Adipocyte (in vitro differentiated cells): ENCODE measurements at regions not wholly inside any gene's neighbourhood (a gene's known extent, or its start where the extent isn't known, plus 50 kb on each side); places are given as distances from the start of the nearest gene placed in this dataset.
"Not testable (repeated sequence)": the region's sequence is repeated elsewhere in the genome, so short reads cannot be mapped to it uniquely, and the experiment has no call there.

ENCODE experiments used
- DNase-seq: peaks from one replicate; pipeline ENCODE4 v3.0.0-alpha.2; 2015; ENCODE audit warnings: low read depth
- H3K27me3 ChIP-seq: replicated peaks from 2 replicates; pipeline ENCODE4 v1.7.0; 2013; ENCODE audit warnings: mild to moderate bottlenecking, low read length, moderate library complexity; ENCODE audit not compliant: control insufficient read depth, insufficient read depth
- H3K36me3 ChIP-seq: 2 replicates; pipeline ENCODE4 v1.7.0; 2013; ENCODE audit warnings: low read length, mild to moderate bottlenecking, moderate library complexity; ENCODE audit not compliant: control insufficient read depth, insufficient read depth, severe bottlenecking
- H3K4me1 ChIP-seq: 2 replicates; pipeline ENCODE4 v1.7.0; 2013; ENCODE audit warnings: mild to moderate bottlenecking, low read length, moderate library complexity; ENCODE audit not compliant: control insufficient read depth, insufficient read depth
- H3K4me3 ChIP-seq: 2 replicates; pipeline ENCODE4 v1.7.0; 2013; ENCODE audit warnings: mild to moderate bottlenecking, low read length, moderate library complexity
- H3K9ac ChIP-seq: 2 replicates; pipeline ENCODE4 v1.7.0; 2013; ENCODE audit warnings: mild to moderate bottlenecking, low read length, moderate library complexity
- H3K9me3 ChIP-seq: 2 replicates; pipeline ENCODE4 v1.7.0; 2013; ENCODE audit warnings: mild to moderate bottlenecking, low read length, moderate library complexity; ENCODE audit not compliant: control insufficient read depth

GRCh38 chr7:113030489-113030888 lies 56.1 kb downstream of the GPR85 start:
- Histone ChIP-seq H3K4me1 (no peaks in the 10 kb centered on the region), H3K36me3 (no peaks in the 10 kb centered on the region), H3K27me3 (no peaks in the 10 kb centered on the region), H3K9me3 (no peaks in the 10 kb centered on the region), H3K4me3 (no peak overlapping the region), H3K9ac (no peak overlapping the region)
- no peak for DNase-seq

GRCh38 chr7:113026941-113027340 lies 59.7 kb downstream of the GPR85 start:
- Histone ChIP-seq H3K27me3 (no peaks in the 10 kb centered on the region), H3K9me3 (peaks cover 7% of the 10 kb centered on the region), H3K36me3 (no peaks in the 10 kb centered on the region), H3K4me1 (no peaks in the 10 kb centered on the region), H3K4me3 (no peak overlapping the region), H3K9ac (no peak overlapping the region)
- peak; percentile 64 for DNase-seq

- H3K36me3 ChIP-seq, H3K4me3 ChIP-seq, H3K27me3 ChIP-seq, H3K4me1 ChIP-seq, DNase-seq, H3K9ac ChIP-seq: not testable (repeated sequence)
- H3K9me3 ChIP-seq, result peaks cover 12% of the 10 kb centered on the region
Measured at GRCh38 chr7:113017144-113017857, 69.3 kb downstream of the GPR85 start.

- no peak overlapping the region for H3K9ac ChIP-seq
- peak; percentile 81 for DNase-seq
- H3K27me3 ChIP-seq, result no peaks in the 10 kb centered on the region
- no peak overlapping the region for H3K4me3 ChIP-seq
- H3K9me3 ChIP-seq, result peaks cover 7% of the 10 kb centered on the region
- no peaks in the 10 kb centered on the region for H3K4me1 ChIP-seq
- no peaks in the 10 kb centered on the region for H3K36me3 ChIP-seq
Measured at GRCh38 chr7:113015034-113015645, 71.5 kb downstream of the GPR85 start.

GRCh38 chr7:113013761-113014449 lies 72.7 kb downstream of the GPR85 start:
- Histone ChIP-seq H3K4me1 (no peaks in the 10 kb centered on the region), H3K4me3 (no peak overlapping the region)
- DNase-seq, result no peak

GRCh38 chr7:113012862-113013261 lies 73.8 kb downstream of the GPR85 start:
- not testable (repeated sequence) for H3K9ac ChIP-seq, H3K4me1 ChIP-seq, H3K36me3 ChIP-seq, H3K27me3 ChIP-seq, H3K9me3 ChIP-seq, H3K4me3 ChIP-seq, DNase-seq

More at GRCh38 chr7:113013761-113014449, 72.7 kb downstream of the GPR85 start:
- Histone ChIP-seq H3K27me3 (no peaks in the 10 kb centered on the region), H3K9ac (no peak overlapping the region), H3K9me3 (peaks cover 7% of the 10 kb centered on the region), H3K36me3 (no peaks in the 10 kb centered on the region)

- no peak overlapping the region for H3K9ac ChIP-seq
- DNase-seq, result no peak
- H3K27me3 ChIP-seq, result no peaks in the 10 kb centered on the region
- peaks cover 14% of the 10 kb centered on the region for H3K9me3 ChIP-seq
- H3K4me1 ChIP-seq, result no peaks in the 10 kb centered on the region
- no peak overlapping the region for H3K4me3 ChIP-seq
- no peaks in the 10 kb centered on the region for H3K36me3 ChIP-seq
Measured at GRCh38 chr7:113010377-113010776, 76.2 kb downstream of the GPR85 start.

GRCh38 chr7:113008755-113009154 lies 77.9 kb downstream of the GPR85 start:
- Histone ChIP-seq H3K27me3 (no peaks in the 10 kb centered on the region), H3K4me3 (no peak overlapping the region)
- no peak for DNase-seq

GRCh38 chr7:113004726-113005454 lies 81.7 kb downstream of the GPR85 start:
- Histone ChIP-seq H3K4me1 (no peaks in the 10 kb centered on the region), H3K27me3 (no peaks in the 10 kb centered on the region), H3K9me3 (peaks cover 7% of the 10 kb centered on the region), H3K9ac (no peak overlapping the region), H3K36me3 (no peaks in the 10 kb centered on the region), H3K4me3 (no peak overlapping the region)
- no peak for DNase-seq

More at GRCh38 chr7:113008755-113009154, 77.9 kb downstream of the GPR85 start:
- Histone ChIP-seq H3K9ac (no peak overlapping the region), H3K9me3 (peaks cover 14% of the 10 kb centered on the region), H3K4me1 (no peaks in the 10 kb centered on the region), H3K36me3 (no peaks in the 10 kb centered on the region)

- no peak overlapping the region for H3K9ac ChIP-seq
- H3K9me3 ChIP-seq, result no peaks in the 10 kb centered on the region
- no peaks in the 10 kb centered on the region for H3K27me3 ChIP-seq
- H3K4me3 ChIP-seq, result no peak overlapping the region
- no peak for DNase-seq
- H3K4me1 ChIP-seq, result peaks cover 23% of the 10 kb centered on the region
- no peaks in the 10 kb centered on the region for H3K36me3 ChIP-seq
Measured at GRCh38 chr7:113000316-113001020, 86.2 kb downstream of the GPR85 start.
